Colonic mucosa (tissue), 4 donors: ENCODE measurements at regions not wholly inside any gene's neighbourhood (a gene's known extent, or its start where the extent isn't known, plus 50 kb on each side); places are given as distances from the start of the nearest gene placed in this dataset.

ENCODE experiments used
- DNase-seq: peaks from one replicate; pipeline ENCODE4 v3.0.0-alpha.2; 2020
- H3K27ac ChIP-seq: fragments of 200-600 bp; one replicate; pipeline ENCODE4 v1.8.0; 2021
- H3K27me3 ChIP-seq: fragments of 200-600 bp; one replicate; pipeline ENCODE4 v1.8.0; 2021
- H3K36me3 ChIP-seq: fragments of 200-600 bp; one replicate; pipeline ENCODE4 v1.8.0; 2021
- H3K4me1 ChIP-seq: fragments of 200-600 bp; one replicate; pipeline ENCODE4 v1.8.0; 2021; ENCODE audit warnings: mild to moderate bottlenecking
- H3K4me3 ChIP-seq: fragments of 200-600 bp; one replicate; pipeline ENCODE4 v1.8.0; 2021
- H3K9ac ChIP-seq, 2 donors: one replicate each; pipeline ENCODE4 v1.7.0; 2013; ENCODE audit warnings: control low read depth in 2 of 2, low read depth in 2 of 2, low read length in 2 of 2
- H3K9me3 ChIP-seq: fragments of 200-600 bp; one replicate; pipeline ENCODE4 v1.8.0; 2021
- intact Hi-C: fragments of 100-400 bp; cut with DNase I; formaldehyde crosslinking; loops from one replicate; pipeline ENCODE4 v1.14.1; 2022
- TF ChIP-seq, protein P1 (sequence below): fragments of 200-600 bp; IDR thresholded peaks from one replicate; pipeline ENCODE4 v1.8.0; 2022; ENCODE audit warnings: antibody characterized with exemption, mild to moderate bottlenecking
- donor health status: healthy.
- donor health status: DM: no; HTN: no; CAD: no.
- donor health status: DM: no; HTN: no; CAD: no.

DNA sequence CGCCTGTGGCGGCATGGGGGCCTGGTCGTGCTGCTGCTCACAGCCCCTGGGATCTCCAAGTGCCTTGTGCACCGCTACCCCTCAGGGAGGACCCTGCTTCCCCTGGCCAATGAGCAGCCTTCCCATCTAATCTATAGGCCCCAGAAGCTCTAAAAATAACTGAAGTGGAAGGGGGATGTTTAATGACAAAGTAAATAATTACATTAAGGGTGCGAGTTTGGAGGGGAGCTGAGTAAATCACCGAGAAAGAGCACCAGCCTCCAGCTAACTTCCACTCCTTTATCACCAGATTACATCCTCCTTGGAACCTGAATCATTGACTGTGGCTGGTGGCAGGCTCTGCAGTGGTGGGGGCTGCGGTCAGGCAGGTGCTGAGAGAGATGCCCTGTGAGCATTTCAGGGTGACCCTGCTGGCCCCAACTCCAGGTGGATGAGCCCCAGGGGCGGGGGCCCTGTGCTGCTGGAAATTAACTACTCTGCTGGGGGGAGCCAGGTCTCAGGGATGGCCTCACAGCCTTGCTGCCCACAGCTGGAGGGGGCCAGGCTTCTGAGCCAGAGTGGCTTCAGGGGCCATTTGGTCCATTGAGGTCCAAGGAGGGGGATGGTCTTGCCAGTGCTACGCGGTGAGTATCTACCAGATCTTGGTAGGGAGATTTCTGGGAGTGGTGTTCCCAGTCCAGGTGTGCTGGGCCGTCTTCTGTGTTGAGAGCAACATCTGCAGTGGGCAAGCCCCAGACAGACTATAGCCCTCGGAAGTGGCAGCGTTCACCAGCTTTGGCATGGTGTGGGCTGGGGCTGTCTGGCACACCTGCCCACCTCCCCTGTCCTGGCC is 74.2 kb downstream of the GLI2 start:
- no peak for DNase-seq
- Histone ChIP-seq H3K9ac (no peak overlapping the region), H3K4me3 (no peak overlapping the region), H3K9me3 (no peaks in the 10 kb centered on the region), H3K27ac (no peak overlapping the region), H3K27me3 (no peaks in the 10 kb centered on the region), H3K4me1 (no peaks in the 10 kb centered on the region), H3K36me3 (no peaks in the 10 kb centered on the region)
- TF ChIP-seq, protein P1, sequence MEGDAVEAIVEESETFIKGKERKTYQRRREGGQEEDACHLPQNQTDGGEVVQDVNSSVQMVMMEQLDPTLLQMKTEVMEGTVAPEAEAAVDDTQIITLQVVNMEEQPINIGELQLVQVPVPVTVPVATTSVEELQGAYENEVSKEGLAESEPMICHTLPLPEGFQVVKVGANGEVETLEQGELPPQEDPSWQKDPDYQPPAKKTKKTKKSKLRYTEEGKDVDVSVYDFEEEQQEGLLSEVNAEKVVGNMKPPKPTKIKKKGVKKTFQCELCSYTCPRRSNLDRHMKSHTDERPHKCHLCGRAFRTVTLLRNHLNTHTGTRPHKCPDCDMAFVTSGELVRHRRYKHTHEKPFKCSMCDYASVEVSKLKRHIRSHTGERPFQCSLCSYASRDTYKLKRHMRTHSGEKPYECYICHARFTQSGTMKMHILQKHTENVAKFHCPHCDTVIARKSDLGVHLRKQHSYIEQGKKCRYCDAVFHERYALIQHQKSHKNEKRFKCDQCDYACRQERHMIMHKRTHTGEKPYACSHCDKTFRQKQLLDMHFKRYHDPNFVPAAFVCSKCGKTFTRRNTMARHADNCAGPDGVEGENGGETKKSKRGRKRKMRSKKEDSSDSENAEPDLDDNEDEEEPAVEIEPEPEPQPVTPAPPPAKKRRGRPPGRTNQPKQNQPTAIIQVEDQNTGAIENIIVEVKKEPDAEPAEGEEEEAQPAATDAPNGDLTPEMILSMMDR = no peak
- intact Hi-C loops = no loop called here

DNA sequence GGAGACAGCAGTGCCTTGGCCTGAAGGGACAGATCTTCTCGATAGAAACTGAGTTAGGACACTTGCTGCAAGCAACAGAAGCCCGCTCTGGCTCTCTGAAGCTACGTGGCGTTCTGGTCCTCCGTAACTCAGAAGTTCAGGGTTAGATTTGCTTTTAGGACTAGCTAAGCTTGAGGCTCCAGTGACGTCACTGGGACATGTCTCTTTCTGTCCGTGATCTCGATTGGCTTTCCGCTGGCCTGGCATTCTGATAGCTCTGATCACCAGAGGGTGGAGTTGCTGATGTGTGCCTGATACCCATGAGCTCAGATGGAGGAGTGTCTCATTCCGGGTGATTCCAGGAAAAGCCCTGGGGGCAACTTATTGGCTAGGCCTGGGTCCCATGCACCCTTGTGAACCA is 75.0 kb downstream of the GLI2 start:
- Histone ChIP-seq H3K9ac (no peak overlapping the region), H3K27ac (no peak overlapping the region), H3K27me3 (no peaks in the 10 kb centered on the region), H3K36me3 (no peaks in the 10 kb centered on the region), H3K4me3 (no peak overlapping the region), H3K9me3 (no peaks in the 10 kb centered on the region), H3K4me1 (no peaks in the 10 kb centered on the region)
- no peak for DNase-seq
- TF ChIP-seq, protein P1 = no peak
- intact Hi-C loops = no loop called here

DNA sequence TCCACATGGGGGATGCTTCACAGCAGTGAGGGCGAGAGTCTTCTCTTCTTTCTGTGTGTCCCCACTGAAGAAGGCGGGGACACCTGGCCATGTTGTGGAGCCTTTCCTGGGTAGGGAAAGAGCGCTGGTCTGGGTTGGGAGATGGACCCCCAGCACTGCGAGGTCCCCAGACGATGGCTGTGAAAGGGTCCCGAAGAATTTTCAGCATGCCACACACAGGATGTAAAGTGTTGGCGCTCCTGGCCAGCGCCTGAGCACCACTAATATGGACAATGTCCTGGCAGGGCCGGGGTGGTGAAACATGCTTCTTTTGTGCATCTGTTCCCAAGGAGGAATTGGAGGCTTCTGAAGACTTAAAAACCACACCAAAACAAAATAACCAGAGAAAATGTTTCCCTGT is 77.2 kb downstream of the GLI2 start:
- intact Hi-C loops = no loop called here
- Histone ChIP-seq H3K4me3 (no peak overlapping the region), H3K36me3 (no peaks in the 10 kb centered on the region), H3K9me3 (no peaks in the 10 kb centered on the region), H3K27ac (no peak overlapping the region), H3K9ac (no peak overlapping the region), H3K4me1 (no peaks in the 10 kb centered on the region), H3K27me3 (no peaks in the 10 kb centered on the region)
- DNase-seq = no peak
- TF ChIP-seq, protein P1 = no peak

DNA sequence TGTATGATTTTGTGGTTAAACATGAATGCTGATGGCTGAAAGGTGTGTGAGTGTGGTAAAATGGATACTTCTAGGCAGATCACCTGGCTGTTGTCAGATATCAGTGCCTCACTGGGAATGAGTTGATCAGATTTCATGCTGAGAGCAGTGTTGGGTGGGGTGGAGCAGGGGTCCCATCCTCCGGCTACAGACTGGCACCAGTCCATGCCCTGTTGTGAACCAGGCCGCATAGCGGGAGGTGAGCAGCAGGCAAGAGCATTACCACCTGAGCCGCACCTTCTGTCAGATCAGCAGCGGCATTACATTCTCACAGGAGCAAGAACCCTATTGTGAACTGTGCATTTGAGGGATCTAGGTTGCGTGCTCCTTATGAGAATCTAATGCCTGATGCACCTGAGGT is 78.7 kb downstream of the GLI2 start:
- Histone ChIP-seq H3K27me3 (no peaks in the 10 kb centered on the region), H3K27ac (no peak overlapping the region), H3K9ac (no peak overlapping the region), H3K4me1 (no peaks in the 10 kb centered on the region), H3K4me3 (no peak overlapping the region), H3K9me3 (no peaks in the 10 kb centered on the region), H3K36me3 (no peaks in the 10 kb centered on the region)
- TF ChIP-seq, protein P1 = no peak
- intact Hi-C loops = no loop called here
- DNase-seq = no peak

DNA sequence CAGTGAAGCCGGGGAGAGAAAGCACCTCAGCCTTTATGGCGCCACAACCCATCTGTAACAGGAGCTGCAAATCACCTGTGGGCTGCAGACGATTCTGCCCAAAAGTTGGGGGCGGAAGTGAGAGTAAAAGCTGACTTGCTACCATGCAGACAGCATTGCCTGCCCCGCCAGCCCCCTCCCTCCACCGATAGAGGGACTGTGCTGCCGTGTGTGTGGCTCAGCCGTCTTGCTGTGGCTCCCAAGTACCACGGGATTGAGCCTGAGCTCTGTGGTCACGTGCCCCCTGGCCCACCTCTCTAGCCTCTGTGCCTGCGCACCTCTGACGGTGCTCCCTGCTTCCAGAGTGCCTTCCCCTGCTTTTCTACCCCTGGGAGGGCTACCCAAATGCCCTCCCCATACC is 79.6 kb downstream of the GLI2 start:
- H3K4me1 ChIP-seq = no peaks in the 10 kb centered on the region
- no peak overlapping the region for H3K4me3 ChIP-seq
- no peaks in the 10 kb centered on the region for H3K27me3 ChIP-seq
- intact Hi-C loops = no loop called here
- H3K9me3 ChIP-seq = no peaks in the 10 kb centered on the region
- TF ChIP-seq, protein P1 = no peak
- no peak for DNase-seq
- no peak overlapping the region for H3K9ac ChIP-seq
- no peak overlapping the region for H3K27ac ChIP-seq
- no peaks in the 10 kb centered on the region for H3K36me3 ChIP-seq
